ENCODE measurements at regions not wholly inside any gene's neighbourhood (a gene's known extent, or its start where the extent isn't known, plus 50 kb on each side); places are given as distances from the start of the nearest gene placed in this dataset.

GRCh38 chr20:53852014-53852413 is 218.4 kb downstream of the BCAS1 start:
- TF ChIP-seq CTCF (IDR thresholded peaks at IDR 0.05 in 4 of 5, conservative IDR thresholded peaks at IDR 0.05 in 1 of 5) (no peak), POLR2A (IDR thresholded peaks at IDR 0.05) (no peak)

All from gastrocnemius medialis (tissue), 4 donors.